GM21526 (cell line): ENCODE measurements at regions not wholly inside any gene's neighbourhood (a gene's known extent, or its start where the extent isn't known, plus 50 kb on each side); places are given as distances from the start of the nearest gene placed in this dataset.
A peak's percentile ranks its signal among the peaks of the same experiment; 100 is the strongest.

Experiments
- ATAC-seq: cut with Tn5 transposase; IDR thresholded peaks from one replicate; pipeline ENCODE4 v1.9.1; 2021; ENCODE audit warnings: moderate library complexity; ENCODE audit not compliant: unreplicated experiment, low FRiP score

DNA sequence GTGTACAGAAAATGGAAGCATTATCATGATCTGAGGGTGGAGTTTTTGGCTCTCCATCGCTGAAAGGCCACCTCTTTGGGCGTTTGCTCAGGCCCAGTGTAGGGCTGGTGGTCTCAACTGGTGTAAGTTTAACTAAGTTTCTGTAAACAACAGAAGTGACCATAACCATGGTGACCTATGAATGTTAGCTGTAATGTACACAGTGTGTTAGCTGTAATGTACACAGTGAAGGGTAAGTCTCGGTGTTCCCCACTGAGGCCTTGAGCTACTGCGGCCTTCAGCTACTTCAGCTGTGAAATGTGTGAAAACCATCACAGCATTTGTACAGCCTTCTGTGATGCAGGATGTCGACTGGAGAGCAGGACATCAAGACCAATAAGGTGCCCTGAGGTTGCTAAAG is 185.2 kb downstream of the MYLK4 start:
- no peak for ATAC-seq

DNA sequence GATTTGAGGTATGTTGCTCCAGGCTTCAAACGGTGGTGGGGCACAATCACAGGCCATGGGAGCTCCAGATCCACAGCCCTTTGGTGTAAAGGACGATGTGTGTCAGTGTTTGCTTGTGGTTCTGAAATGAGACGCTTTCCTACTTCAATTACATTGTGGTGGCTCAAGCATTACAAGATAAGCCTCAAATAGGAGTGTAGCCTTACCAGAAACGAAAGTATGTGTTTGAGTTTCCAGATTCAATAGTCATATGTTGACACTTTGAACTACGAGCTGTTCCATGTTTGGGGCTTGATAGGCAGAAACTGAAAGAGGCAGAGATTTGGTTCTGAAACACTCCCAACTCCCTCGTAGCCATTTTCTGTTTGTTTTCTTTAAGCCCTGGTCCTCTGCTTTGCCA is 187.1 kb downstream of the MYLK4 start:
- ATAC-seq: peak; percentile 81

DNA sequence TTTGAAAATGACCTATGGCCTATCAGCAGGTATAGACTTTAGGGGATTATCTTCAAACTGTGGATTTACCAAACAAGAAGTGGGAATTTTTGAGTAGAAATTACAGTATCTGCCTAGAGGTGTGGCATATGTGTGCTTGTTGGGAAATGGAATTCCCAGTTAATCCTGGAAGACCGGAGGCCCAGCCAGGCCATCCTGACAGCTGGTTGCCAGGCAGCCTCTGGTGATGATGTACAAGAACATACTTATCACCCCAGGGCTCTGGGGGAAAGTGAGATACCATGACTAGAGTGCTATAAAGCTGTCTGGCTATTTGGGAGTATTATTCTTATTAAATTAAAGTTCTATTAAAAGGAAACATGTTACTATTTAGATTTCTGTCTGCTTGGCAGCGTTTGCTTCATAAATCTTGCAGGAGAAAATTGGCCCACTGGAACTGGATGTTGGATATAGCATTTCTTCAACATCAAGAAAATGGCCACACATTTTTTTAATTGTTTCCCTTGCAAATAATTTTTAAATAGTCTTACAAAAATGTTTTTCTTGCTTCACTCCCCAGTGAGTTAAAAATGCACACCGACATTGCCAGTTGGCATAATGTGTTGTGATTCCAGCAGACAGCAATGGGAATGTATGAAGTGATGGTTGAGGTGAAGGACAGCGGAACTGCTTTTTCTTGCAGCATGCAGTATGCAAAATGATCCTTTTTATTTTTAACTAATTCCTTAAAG is 187.8 kb downstream of the MYLK4 start:
- no peak for ATAC-seq

DNA sequence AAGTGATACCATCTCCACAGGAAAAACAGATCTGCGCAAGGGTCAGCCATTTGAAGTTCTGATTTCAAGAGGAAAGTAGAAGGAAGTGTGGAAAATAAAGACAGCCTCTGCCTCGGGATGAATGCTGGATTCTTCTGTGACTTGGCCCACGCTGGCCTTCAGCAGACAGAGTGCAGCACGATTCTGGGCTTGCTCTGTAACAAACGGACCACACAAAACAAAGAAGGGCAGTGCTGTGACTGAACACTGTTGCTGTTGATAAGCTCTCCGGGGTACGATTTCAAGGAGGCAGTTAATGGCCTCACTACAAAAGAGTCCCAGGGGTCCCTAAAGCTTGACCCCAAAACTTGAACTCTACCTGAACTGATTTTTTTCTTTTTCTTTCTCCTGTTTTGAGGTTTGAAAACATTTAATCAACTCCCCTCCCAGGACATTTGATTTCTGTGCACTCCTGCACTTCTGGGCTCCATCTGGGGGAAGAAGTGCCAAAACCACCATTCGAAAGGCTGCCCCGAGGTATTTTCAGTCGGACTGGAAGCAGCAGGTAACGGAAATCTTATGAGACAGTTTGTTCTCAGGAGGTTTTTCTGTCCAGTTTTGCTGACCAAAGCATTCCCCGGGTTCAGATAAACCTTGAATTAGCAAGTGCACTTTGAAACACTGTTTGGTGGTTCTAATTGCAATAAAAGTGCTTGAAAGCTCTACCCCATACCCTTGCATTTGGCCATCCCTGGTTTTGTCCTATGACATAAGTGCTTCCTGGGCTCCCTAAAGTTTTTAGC is 189.6 kb downstream of the MYLK4 start:
- no peak for ATAC-seq

DNA sequence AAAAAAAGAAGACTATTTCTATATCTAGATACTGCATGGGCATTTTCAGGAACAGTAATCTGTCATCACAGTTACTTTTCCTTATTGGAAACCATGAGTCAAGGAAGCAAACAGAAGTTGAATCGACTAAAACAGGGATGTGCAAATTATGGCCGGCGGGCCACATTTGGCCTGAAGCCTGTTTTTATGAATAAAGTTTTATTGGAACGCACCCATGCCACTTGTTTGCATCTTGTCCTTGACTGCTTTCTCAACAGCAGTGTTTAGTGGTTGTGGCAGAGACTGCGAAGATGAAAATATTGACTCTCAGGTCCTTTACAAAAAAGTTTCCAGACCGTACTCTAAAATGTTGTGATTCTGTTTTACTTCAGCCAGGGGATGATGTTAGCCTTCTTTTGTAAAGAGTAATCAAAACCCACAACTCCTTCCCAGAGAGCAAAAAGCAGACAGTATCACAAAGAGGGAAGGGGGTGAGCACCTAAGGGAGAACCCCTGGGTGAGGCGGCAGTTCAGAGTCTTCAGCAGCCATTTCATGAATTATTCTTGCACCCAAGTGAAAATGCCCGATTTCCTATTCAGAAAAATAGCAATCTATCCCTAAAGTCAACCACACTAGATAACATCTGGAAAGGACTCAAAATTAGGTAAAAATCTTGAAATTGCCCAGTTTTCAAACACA is 190.4 kb downstream of the MYLK4 start:
- ATAC-seq: no peak

DNA sequence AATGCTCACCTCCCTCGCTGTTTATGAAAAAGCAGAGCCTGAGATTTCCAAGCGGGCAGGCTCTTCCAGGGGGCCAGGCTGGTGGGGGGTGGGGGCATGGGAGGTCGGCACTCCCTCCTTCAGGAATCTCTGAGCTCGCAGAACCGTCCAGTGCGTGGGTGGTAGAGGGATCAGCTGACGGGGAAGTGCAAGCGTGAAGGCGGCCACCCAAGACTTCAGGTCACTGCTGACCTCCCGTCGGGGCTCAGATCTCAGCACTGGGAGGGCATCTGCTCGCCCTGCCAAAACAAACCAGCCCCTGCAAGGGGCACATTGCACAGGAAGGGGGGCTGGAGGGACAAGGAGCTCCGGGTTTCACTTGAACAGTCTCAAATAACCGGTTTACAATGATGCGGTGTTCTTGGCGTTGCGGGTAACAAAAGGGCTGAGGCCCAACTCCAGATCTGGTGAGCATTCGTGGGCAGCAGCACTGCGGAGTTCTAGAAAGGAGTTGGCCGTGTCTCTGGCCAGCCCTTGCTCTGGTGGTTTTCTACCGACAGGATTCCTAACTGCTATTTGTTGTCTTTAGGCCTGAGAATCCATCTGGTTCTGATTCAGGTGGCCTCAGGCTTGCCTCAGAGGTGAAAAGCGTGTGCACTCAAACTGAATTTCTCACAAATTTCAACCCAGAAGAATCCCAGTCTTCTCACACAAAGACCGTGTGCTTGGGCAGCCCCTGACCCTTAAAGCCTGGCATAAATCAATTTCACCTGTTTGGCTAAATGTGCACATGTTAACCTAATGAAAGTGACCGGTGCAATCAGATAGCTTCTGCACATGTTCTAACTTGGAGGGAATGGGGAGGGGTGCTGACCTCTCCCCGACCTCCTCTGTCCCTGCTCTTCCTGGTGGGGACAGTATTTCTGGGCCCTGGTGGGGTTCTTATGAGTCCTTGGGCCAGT is 191.6 kb downstream of the MYLK4 start:
- ATAC-seq: no peak

DNA sequence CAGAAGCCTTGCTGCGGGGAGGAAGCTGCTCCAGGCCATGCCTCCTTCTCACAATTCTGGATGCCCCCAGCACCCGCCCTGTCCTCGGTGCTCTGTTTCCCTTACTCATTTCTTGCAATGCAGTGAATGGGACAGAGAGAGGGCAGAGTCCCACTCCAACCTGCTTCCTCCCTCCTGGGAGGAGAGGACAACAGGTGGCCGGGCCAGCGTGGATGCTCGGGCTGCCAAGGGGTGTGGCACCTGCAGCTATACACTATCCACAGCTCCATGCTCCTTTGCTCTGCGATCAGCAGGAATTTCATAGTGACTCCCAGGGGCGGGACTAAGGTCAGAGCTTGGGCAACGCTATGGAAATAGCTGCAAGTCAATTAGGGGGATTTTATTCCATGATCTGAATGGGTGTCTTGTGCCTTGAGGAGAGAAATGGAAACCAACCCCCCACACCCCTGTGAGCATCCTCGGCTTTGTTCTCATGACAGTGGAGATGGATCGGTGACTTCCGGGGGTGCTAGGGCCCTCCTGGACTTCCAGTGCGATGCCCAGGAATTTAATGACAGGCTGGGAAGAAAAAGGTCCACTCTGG is 192.5 kb downstream of the MYLK4 start:
- ATAC-seq: no peak

DNA sequence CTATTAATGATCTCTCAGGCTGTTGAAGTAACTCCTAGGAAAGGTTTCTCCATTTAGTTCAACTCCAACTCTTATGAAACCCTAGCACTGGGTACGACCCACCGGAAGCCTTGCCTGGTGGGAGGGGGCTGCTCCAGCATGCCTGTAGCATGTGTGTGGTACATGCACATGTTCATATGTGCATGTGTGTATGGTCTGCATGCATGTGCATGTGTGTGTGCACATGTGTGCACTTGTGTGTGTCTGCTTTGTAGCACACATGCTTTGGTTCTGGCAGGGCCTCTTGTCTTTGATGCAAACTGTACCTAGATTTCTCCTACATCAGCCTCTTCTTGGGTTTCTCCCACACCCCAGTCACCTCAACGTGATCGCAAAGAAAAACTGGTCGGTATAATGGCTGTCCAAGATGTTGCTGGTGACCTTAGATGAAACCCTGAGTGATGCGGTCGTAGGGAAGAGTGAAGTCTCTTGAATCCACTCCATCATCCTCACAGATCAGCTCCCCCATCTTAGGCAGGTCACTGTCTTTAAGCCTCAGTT is 193.5 kb downstream of the MYLK4 start:
- ATAC-seq: no peak

DNA sequence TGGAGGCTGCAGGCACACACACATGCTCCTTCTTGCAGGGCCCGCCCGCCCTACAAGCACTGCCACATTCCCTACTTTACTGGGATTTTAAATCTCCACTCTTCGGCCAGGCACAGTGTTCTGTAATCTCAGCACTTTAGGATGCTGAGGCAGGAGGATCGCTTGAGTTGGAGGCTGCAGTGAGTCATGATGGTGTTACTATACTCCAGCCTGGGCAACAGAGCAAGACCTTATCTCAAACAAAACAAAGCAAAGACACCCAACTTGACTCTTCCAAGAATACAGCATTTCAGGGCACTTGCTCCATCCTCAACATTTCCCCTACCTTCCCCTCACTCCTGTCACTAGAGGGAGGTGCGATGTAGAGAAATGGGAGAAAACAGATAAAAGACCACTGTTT is 194.0 kb downstream of the MYLK4 start:
- no peak for ATAC-seq

DNA sequence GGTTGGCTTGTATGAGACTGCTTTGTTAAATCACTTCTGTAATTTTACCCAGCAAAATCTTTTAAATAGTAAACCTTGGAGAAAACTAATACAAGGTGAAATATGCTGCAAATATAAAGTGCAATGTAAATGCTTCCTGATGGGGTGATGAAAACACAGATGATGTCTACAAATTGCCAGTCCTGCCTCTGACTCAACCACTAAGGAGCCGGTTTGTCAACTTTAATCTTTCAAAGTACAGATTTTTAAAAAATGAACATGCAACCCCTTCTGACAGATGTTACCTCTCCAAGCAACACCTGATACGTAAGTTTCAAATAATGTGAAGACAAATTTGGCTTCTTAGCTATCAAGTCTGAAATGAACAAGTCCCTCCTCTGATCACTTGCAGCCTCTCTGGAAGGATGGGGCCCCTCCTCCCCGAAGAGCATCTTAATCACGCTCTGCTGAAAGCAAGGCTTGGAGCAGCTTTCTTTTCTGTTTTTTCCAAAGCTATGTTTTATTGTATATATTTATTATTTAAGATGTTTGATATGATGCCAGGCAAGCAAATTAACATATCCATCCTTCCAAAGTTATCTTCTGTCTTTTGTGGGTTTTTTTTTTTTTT is 196.0 kb downstream of the MYLK4 start:
- ATAC-seq: no peak

DNA sequence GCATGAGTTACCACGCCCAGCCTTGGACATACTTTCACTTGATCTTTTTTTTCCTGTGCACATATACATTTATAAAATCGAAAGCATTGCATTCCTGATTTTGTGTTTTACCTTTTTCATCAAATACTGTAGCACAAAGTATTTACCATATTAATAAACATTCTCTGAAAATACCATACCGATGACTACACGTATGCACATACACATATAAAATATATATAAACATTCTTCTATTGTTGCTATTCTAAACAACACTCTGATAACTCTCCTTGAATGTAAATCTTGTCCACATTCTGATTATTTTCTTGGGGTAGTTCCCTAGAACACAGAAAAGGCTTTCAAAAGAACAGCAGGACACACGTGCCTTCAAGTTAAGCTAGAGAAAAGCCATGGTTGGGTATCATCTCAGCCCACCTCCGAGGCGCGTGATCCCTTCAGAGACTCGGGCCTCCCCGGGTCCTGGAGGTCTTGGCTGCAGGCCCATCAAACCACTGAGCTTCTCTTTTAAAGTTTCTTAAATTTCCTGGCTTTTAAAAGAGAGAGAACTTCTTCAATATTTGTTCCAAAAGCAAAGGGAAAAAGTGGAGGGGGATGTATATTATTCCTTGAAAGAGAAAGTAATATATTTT is 198.1 kb downstream of the MYLK4 start:
- no peak for ATAC-seq

DNA sequence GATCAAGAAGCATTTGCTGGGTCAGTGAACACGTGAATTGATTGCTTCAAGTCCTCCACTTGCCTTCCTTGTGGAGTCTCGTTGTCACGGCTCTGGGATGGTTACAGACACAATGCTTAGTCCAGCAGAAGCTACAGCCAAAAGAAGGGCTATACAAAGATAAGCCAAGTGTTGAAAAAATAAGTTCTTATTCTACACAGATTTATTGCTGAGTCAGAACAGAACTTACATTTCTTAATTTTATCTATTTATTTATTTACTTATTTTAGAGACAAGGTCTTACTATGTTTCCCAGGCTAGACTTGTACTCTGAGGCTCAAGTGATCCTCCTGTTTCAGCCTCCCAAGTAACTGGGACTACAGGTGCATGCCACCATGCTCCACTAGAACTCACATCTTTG is 199.0 kb downstream of the MYLK4 start:
- ATAC-seq: no peak

DNA sequence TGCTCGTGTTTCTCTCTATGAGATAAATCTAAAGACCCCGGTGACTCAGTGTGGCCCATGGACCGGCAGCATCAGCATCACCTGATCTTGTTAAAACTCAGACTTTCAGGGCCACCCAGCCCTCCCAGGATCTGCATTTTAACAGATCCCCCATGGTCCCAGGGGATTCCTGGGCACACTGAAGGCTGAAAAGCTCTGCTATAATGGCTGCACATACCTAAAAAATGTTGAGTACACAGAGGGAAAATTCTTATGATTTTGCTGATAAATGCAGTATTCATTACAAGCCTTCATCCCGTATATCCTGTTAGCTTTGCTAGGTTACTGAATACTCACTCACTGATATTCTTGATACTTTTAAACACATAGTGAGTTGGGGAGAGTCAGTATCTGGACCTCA is 200.5 kb downstream of the MYLK4 start:
- ATAC-seq: no peak

DNA sequence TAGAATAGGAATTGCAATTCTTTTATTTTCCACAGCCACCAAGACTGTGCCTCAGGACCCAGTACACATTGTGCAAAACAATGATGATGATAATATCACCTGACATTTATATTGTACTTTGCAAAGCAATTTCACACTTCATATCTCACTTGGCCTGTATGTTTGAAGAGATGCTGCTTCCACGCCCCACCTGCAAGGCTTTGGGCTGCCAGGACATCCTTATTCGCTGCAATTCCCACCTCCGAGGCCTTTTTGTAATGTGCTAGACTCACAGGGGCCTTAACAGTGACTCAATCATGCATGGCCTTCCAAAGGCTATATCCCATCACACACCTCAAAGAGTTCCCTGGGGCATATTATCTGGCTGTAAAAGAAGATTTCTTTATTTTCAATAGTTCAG is 200.9 kb downstream of the MYLK4 start:
- no peak for ATAC-seq

DNA sequence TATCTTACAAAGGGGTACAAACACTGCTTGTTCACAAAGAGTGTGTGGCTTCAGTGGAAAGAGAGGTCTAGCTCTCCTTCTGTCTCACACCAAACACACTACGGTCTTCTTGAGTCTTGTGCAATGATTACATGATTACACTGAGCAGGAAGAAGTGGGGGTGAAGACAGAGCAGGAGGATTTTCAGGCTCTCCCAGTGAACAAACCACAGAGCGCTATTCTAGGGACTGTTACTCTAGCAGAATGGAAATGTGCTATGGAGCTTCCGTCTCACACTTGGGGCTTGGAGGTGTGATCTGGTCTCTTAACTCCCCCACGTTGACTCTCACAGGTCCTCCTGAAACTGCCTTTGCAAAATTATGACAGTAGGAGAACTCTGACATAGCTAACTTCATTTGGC is 203.4 kb downstream of the MYLK4 start:
- ATAC-seq: no peak

DNA sequence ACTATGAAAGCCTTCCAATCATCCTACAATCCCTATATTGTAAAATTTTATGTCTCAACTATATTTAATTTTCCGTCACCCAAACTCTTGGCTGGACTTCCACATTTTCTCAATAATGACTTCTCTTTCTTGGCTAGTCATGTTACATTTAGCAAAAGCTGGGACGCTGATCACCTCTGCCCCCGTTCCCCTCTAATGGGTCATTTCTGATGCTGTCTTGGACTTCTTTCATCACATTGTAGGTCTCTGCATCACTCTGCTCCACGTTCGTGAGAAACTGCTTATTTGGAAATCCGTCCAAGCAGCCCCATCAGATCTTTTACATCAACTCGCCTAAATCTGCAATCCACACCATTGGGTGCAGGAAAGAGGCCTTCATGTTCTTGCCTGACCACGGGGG is 203.8 kb downstream of the MYLK4 start:
- no peak for ATAC-seq

DNA sequence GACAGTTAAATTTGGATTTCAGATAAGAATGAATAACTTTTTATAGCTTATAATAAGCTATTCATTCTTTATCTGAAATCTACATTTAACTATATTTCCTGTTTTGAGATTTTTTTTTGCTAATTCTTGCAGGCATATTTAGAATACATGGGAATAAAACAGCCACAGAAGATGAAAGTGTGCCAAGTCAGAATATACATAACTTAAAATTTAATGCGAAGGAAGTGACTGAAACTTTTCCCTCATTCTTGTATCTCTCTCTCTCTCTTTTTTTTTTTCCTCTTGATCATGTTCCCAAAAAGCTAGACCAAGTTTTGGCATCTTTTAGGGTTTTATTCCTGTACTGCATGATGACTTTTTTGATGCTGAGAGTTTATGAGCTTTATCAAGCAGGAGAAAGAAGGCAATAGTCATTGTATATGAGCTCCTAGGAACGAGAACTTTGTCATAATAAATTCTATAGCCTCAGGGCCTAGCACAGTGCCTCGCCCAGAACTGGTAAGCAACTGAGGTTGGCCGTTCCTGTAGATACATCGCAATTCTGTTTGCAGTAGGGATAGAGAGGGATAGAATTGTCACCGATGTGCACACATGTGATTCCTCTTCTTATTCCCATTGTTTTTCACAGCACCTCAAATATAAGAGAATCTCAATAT is 205.2 kb downstream of the MYLK4 start:
- no peak for ATAC-seq

DNA sequence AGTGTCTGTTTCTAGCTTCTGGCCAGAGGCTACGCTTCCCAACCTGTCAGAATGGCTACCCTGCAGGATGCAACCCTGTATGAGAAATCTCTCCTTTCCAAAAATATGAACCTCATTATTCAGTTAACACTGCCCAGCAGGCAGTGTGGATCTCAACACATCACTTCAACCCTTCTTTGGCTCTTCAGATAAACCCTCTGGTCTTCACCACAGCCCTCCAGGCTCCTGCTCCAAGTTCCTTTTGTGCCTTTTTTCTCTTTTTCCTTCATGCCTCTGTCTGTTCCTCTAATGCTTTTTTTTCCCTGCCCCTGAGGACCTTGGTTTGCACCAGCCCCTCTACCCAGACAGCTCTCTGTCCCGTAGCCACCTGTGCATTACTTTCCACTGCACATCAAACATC is 207.4 kb downstream of the MYLK4 start:
- ATAC-seq: no peak

DNA sequence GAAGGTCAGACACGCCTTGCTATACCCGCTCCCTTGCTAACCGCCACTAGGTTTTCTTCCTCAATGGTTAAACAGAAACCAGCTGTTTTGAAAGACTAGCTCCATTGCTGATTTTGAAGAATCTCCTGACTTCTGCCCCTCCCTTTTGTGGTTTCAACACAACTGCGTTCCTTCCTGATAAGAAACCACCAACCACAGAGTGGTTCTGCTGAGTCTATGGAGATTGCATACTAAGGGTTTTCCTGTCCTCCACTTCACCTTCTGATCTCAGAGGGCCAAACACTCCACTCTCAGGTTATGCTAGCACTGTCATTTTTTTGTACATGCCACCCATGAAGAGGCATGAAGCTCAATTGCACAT is 207.9 kb downstream of the MYLK4 start:
- no peak for ATAC-seq
